C4-2B (cell line): ENCODE measurements at regions not wholly inside any gene's neighbourhood (a gene's known extent, or its start where the extent isn't known, plus 50 kb on each side); places are given as distances from the start of the nearest gene placed in this dataset.

Experiments
- CTCF ChIP-seq: fragments of 450-650 bp; conservative IDR thresholded peaks from 2 replicates; pipeline ENCODE4 v1.5.1; 2017; ENCODE audit warnings: mild to moderate bottlenecking
- ZFX ChIP-seq: fragments of 450-650 bp; IDR thresholded peaks from 2 replicates; pipeline ENCODE4 v1.6.1; 2017

- TF ChIP-seq CTCF = no peak
- TF ChIP-seq ZFX = no peak
Measured at GRCh38 chrX:129249563-129249962, 273.7 kb downstream of the SMARCA1 start.
